ENCODE measurements at regions not wholly inside any gene's neighbourhood (a gene's known extent, or its start where the extent isn't known, plus 50 kb on each side); places are given as distances from the start of the nearest gene placed in this dataset.

- TF ChIP-seq CTCF (IDR thresholded peaks at IDR 0.05; ENCODE audit: low read depth, low read length, missing input control), result no peak
- no peak for TF ChIP-seq TAF1 (conservative IDR thresholded peaks at IDR 0.05)
- no peak for TF ChIP-seq RAD21 (IDR thresholded peaks at IDR 0.05)
- TF ChIP-seq MAX (IDR thresholded peaks at IDR 0.05), result no peak
- TF ChIP-seq ATF3 (IDR thresholded peaks at IDR 0.05), result no peak
- TF ChIP-seq JUND (IDR thresholded peaks at IDR 0.05), result no peak
These were observed 883.6 kb downstream of the KCNJ2 start for GRCh38 chr17:71052971-71053370.

All from liver (tissue), 3 donors.